Activated CD8-positive, alpha-beta T cell treated with anti-CD3 and anti-CD28 coated beads for 36 hours (primary cell): ENCODE measurements at regions not wholly inside any gene's neighbourhood (a gene's known extent, or its start where the extent isn't known, plus 50 kb on each side); places are given as distances from the start of the nearest gene placed in this dataset.

Experiments
- ATAC-seq: fragments of 200-7000 bp; cut with Tn5 transposase; one replicate; pipeline ENCODE4 v1.10.0; 2021; ENCODE audit warnings: mild to moderate bottlenecking, moderate library complexity
- CTCF ChIA-PET: fragments of 350-600 bp; sonication (Branson Sonifier 250); formaldehyde crosslinking; loops from one replicate; lab custom pipeline; 2021; ENCODE audit warnings: antibody characterized with exemption; lab: Charles Lee
- POLR2A ChIA-PET: fragments of 350-600 bp; sonication (Branson Sonifier 250); formaldehyde crosslinking; loops from one replicate; lab custom pipeline; 2021; ENCODE audit warnings: antibody characterized with exemption; lab: Charles Lee
- DNase-seq: peaks from one replicate; pipeline ENCODE4 v3.0.0-alpha.2; 2020
- H3K27ac Mint-ChIP-seq: one replicate; pipeline ENCODE4 v1.8.0; 2021; ENCODE audit warnings: mild to moderate bottlenecking, mixed read lengths
- H3K27me3 Mint-ChIP-seq: one replicate; pipeline ENCODE4 v1.8.0; 2021; ENCODE audit warnings: mixed read lengths
- H3K36me3 Mint-ChIP-seq: one replicate; pipeline ENCODE4 v1.8.0; 2021; ENCODE audit warnings: low read depth, mixed read lengths
- H3K4me1 Mint-ChIP-seq: one replicate; pipeline ENCODE4 v1.8.0; 2021; ENCODE audit warnings: low read depth, mixed read lengths
- H3K4me3 Mint-ChIP-seq: one replicate; pipeline ENCODE4 v1.8.0; 2021; ENCODE audit warnings: mild to moderate bottlenecking, moderate library complexity, mixed read lengths
- H3K9me3 Mint-ChIP-seq: one replicate; pipeline ENCODE4 v1.8.0; 2021; ENCODE audit warnings: mixed read lengths
- intact Hi-C: fragments of 100-400 bp; cut with micrococcal nuclease; formaldehyde crosslinking; loops from one replicate; pipeline ENCODE4 v1.10.0; 2022
- TF ChIP-seq, protein P1 (sequence below): fragments of 200-600 bp; IDR thresholded peaks from one replicate; pipeline ENCODE4 v1.8.0; 2022; ENCODE audit warnings: antibody characterized with exemption, mild to moderate bottlenecking

DNA sequence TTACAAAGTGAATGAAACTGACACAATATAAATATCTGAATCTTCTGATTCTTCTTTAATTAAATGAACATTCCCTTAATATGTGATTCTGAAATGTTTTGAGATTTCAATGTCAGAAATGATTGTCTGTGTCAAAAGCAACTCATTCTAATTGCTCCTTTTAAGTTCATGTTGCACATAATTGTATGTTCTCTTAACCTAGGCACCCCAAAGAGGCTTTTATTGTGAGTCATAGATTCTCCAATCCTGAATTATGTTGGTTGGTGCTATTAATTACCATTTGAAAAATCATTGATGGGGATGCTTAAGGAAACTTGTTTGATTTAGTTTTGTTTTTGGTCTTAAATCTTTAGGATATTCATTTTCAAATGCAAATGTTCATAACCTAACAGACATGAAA lies 829.7 kb upstream of the CITED2 start:
- DNase-seq (no peak), ATAC-seq (no peak)
- peaks cover 5% of the 10 kb centered on the region for H3K27me3 Mint-ChIP-seq
- ChIA-PET POLR2A (no interaction called here), CTCF (no interaction called here)
- H3K4me3 Mint-ChIP-seq = no peak overlapping the region
- H3K36me3 Mint-ChIP-seq = no peaks in the 10 kb centered on the region
- intact Hi-C loops = no loop called here
- TF ChIP-seq, protein P1, sequence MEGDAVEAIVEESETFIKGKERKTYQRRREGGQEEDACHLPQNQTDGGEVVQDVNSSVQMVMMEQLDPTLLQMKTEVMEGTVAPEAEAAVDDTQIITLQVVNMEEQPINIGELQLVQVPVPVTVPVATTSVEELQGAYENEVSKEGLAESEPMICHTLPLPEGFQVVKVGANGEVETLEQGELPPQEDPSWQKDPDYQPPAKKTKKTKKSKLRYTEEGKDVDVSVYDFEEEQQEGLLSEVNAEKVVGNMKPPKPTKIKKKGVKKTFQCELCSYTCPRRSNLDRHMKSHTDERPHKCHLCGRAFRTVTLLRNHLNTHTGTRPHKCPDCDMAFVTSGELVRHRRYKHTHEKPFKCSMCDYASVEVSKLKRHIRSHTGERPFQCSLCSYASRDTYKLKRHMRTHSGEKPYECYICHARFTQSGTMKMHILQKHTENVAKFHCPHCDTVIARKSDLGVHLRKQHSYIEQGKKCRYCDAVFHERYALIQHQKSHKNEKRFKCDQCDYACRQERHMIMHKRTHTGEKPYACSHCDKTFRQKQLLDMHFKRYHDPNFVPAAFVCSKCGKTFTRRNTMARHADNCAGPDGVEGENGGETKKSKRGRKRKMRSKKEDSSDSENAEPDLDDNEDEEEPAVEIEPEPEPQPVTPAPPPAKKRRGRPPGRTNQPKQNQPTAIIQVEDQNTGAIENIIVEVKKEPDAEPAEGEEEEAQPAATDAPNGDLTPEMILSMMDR = no peak
- H3K4me1 Mint-ChIP-seq = no peaks in the 10 kb centered on the region
- H3K9me3 Mint-ChIP-seq = no peaks in the 10 kb centered on the region
- no peak overlapping the region for H3K27ac Mint-ChIP-seq

DNA sequence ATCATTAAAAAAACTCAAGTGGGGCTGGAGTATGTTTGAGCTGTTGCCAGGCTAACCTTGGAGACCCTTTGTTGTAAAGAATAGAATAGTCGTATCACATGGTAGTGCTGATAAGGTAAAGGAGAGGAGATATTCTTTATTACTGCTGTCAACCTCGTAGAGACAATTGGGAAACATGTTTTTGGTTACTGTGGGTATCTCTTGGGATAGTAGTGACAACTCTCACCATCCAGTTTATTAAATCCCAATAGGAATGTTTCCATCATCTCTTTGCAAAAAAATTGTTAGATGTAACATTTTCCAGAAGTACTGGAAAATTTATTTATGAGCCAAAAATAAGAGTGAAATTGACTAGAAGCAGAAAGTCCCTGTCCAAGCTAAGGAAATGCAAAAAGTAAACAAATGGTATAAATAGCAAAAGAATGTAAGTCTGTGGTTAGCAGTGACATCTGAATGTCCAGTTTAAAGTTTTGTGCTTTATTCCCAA lies 829.3 kb upstream of the CITED2 start:
- TF ChIP-seq, protein P1 = no peak
- POLR2A ChIA-PET = no interaction called here
- peaks cover 5% of the 10 kb centered on the region for H3K27me3 Mint-ChIP-seq
- intact Hi-C loops = no loop called here
- no peaks in the 10 kb centered on the region for H3K4me1 Mint-ChIP-seq
- CTCF ChIA-PET = no interaction called here
- H3K9me3 Mint-ChIP-seq = no peaks in the 10 kb centered on the region
- DNase-seq = no peak
- no peak overlapping the region for H3K4me3 Mint-ChIP-seq
- no peaks in the 10 kb centered on the region for H3K36me3 Mint-ChIP-seq
- ATAC-seq = no peak
- no peak overlapping the region for H3K27ac Mint-ChIP-seq

DNA sequence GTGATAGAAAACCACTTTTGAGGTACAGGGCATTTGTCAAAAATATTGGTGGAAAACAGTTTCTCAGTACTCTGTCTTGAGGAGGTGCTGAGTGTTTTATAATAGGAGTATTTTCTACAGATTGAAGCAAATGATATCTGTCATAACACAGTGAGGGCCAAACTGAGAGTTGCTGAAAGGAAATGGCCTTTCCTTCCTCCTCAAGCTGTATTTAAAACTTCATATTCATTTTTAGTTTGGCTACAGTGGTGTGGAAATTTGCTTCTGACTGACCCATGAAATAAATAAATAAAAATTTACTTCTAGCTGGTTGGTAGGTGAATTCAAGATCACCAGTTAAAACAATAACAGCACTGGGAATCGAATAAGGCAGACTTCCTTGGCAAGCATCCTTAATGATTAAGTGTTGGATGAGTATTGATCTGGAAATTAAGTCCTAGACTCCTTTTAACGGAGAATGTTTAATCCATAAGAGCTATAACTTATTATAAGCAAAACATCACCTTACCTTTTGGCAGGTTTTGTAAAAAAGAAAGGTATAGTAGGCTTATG lies 828.6 kb upstream of the CITED2 start:
- Mint-ChIP-seq H3K27me3 (peaks cover 5% of the 10 kb centered on the region), H3K36me3 (no peaks in the 10 kb centered on the region), H3K9me3 (no peaks in the 10 kb centered on the region), H3K27ac (no peak overlapping the region), H3K4me1 (no peaks in the 10 kb centered on the region), H3K4me3 (no peak overlapping the region)
- TF ChIP-seq, protein P1 = no peak
- ChIA-PET CTCF (no interaction called here), POLR2A (no interaction called here)
- intact Hi-C loops = no loop called here
- ATAC-seq (no peak), DNase-seq (no peak)

DNA sequence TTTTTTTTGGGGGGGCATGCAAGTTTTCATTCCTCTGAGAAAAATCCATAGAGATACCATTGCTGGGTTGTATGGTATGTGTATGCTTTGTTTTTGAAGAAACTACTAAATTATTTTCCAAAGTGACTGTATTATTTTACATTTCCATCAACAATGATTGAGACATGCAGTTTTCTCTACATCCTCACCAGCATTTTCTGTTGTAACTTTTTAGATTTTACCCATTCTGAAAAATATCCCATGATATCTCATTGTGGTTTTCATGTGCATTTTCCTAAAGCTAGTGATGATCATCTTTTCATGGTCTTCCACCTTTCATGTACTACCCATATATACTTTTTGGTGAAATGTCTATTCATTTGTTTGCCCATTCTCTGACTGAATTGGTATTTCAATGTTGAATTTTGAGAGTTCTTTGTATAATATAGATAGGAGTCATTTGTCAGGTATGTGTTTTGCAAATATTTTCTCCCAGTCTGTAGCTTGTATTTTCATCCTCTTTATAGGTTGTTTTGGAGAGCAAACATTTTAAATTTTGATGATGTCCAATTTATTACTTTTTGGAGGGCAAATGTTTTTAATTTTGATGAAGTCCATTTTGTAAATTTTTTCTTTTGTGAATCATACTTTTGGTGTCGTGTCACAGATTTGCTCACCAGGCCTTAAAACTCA lies 827.5 kb upstream of the CITED2 start:
- POLR2A ChIA-PET = no interaction called here
- Mint-ChIP-seq H3K27me3 (peaks cover 3% of the 10 kb centered on the region), H3K36me3 (no peaks in the 10 kb centered on the region), H3K4me3 (no peak overlapping the region), H3K9me3 (no peaks in the 10 kb centered on the region), H3K27ac (no peak overlapping the region), H3K4me1 (no peaks in the 10 kb centered on the region)
- TF ChIP-seq, protein P1 = no peak
- CTCF ChIA-PET = no interaction called here
- intact Hi-C loops = no loop called here
- DNase-seq = no peak
- ATAC-seq = no peak

DNA sequence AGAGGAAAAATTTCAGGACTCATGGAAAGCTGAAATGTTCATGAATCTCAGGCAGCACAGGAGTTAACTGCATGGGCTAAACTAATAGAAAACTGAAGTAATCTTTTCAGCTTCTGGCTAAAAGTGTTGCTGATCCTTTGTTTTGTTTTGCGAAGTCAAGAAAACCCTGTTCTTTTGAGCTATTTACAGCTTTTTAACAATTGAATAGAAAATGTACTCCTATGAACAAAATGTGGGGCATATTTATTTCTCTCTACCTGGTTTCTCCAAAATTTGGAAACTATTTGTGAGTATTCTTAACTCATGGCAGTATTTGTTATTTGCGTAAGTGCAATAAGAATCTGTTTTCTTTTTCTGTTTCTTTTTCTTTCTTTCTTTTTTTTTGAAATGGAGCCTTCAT lies 818.8 kb upstream of the CITED2 start:
- H3K27ac Mint-ChIP-seq = no peak overlapping the region
- H3K9me3 Mint-ChIP-seq = peaks cover 16% of the 10 kb centered on the region
- DNase-seq = no peak

More for the DNA sequence above, 818.8 kb upstream of the CITED2 start:
- ChIA-PET POLR2A (no interaction called here), CTCF (no interaction called here)
- intact Hi-C loops = no loop called here
- Mint-ChIP-seq H3K36me3 (no peaks in the 10 kb centered on the region), H3K4me1 (no peaks in the 10 kb centered on the region), H3K4me3 (no peak overlapping the region), H3K27me3 (peaks cover 3% of the 10 kb centered on the region)
- ATAC-seq = no peak
- TF ChIP-seq, protein P1 = no peak
